ENCODE measurements at regions not wholly inside any gene's neighbourhood (a gene's known extent, or its start where the extent isn't known, plus 50 kb on each side); places are given as distances from the start of the nearest gene placed in this dataset.

DNA sequence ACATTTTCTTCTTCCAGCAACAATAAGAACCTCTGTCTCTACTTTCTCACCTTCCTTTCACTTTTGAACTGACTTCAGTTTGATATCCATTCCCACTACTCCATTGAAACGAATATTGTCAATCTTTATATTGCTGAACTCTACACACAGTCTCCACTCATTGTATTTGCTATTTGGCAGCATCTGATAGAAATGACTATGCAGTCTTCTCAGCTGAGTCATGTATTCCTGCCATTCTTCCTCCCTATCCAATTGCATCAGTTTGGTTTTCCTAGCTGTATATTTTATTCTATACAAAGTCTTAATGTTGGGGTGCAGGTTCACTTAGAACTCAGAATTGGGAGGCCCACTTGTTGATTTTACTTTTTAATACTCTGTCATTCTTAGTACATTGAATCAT lies 107.5 kb upstream of the CPNE8 start:
- Histone ChIP-seq H4K91ac (ENCODE audit: low read length) (no peak overlapping the region), H3K27me3 (ENCODE audit: control insufficient read depth in 1 of 2, insufficient read depth in 1 of 2, low read length in 2 of 2) (no peaks in the 10 kb centered on the region), H3K9ac (ENCODE audit: low read length) (no peak overlapping the region), H3K4me2 (ENCODE audit: low read length, poor library complexity, severe bottlenecking) (no peak overlapping the region), H3K14ac (ENCODE audit: low read length in 2 of 2) (no peak overlapping the region), H2BK12ac (ENCODE audit: low read length in 2 of 2) (no peak overlapping the region), H3K27ac (ENCODE audit: low read length, poor library complexity, severe bottlenecking) (no peak overlapping the region), H3K23ac (ENCODE audit: low read length in 2 of 2) (no peak overlapping the region), H2AK5ac (ENCODE audit: low read length, severe bottlenecking) (no peak overlapping the region), H3K18ac (ENCODE audit: low read depth in 1 of 2, low read length in 2 of 2) (no peak overlapping the region), H3K36me3 (ENCODE audit: control insufficient read depth in 1 of 2, insufficient read depth in 2 of 2, low read depth in 1 of 2, low read length in 2 of 2) (no peaks in the 10 kb centered on the region), H3K79me1 (replicated peaks; ENCODE audit: low read length, poor library complexity, severe bottlenecking) (no peaks in the 10 kb centered on the region), H3K4me3 (ENCODE audit: insufficient read depth in 1 of 2, low read depth in 1 of 2, low read length in 2 of 2) (no peak overlapping the region), H2BK120ac (ENCODE audit: low read depth, low read length) (no peak overlapping the region), H2BK5ac (ENCODE audit: low read depth, low read length, poor library complexity, severe bottlenecking) (no peak overlapping the region), H4K8ac (ENCODE audit: low read length) (no peak overlapping the region), H2AFZ (ENCODE audit: low read depth, low read length) (no peak overlapping the region), H3K9me3 (ENCODE audit: control insufficient read depth, low read length) (no peaks in the 10 kb centered on the region), H3K4me1 (ENCODE audit: control insufficient read depth, insufficient read depth, low read depth, low read length) (no peaks in the 10 kb centered on the region), H3K4ac (ENCODE audit: low read depth in 1 of 2, low read length in 2 of 2) (no peak overlapping the region), H2BK15ac (ENCODE audit: low read depth, poor library complexity, severe bottlenecking) (no peak overlapping the region)
- WGBS: 33% methylated on average over 1 of the region's 1 CpG
- DNase-seq: no peak

DNA sequence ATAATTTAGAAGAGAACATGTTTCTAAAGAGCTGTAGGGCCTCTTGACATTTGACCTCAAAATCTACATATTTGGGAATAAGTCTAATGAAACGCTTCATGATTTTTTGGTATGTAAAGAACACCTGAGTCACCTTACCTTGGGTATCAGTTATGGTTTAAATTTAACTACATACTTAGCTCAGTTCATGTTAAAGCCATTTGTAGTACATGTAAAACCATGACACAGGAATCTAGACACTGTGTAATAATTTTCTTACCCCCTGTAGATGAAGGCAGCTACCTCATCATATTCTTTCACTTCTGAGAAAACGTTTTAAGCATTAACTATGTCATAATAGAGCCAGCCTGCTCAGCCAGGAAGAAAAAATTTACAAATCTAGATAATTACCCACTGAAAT lies 105.8 kb upstream of the CPNE8 start:
- no peak overlapping the region for H3K4ac ChIP-seq (ENCODE audit: low read depth in 1 of 2, low read length in 2 of 2)
- no peak overlapping the region for H4K91ac ChIP-seq (ENCODE audit: low read length)
- WGBS: 14% methylated on average over 1 of the region's 2 CpGs
- H2AK5ac ChIP-seq (ENCODE audit: low read length, severe bottlenecking): no peak overlapping the region
- no peak overlapping the region for H2BK12ac ChIP-seq (ENCODE audit: low read length in 2 of 2)
- H3K9ac ChIP-seq (ENCODE audit: low read length): no peak overlapping the region
- no peak overlapping the region for H2BK15ac ChIP-seq (ENCODE audit: low read depth, poor library complexity, severe bottlenecking)
- no peak overlapping the region for H3K18ac ChIP-seq (ENCODE audit: low read depth in 1 of 2, low read length in 2 of 2)
- H2BK5ac ChIP-seq (ENCODE audit: low read depth, low read length, poor library complexity, severe bottlenecking): no peak overlapping the region
- H2AFZ ChIP-seq (ENCODE audit: low read depth, low read length): no peak overlapping the region
- no peak overlapping the region for H4K8ac ChIP-seq (ENCODE audit: low read length)
- no peaks in the 10 kb centered on the region for H3K79me1 ChIP-seq (replicated peaks; ENCODE audit: low read length, poor library complexity, severe bottlenecking)
- no peak overlapping the region for H2BK120ac ChIP-seq (ENCODE audit: low read depth, low read length)
- H3K14ac ChIP-seq (ENCODE audit: low read length in 2 of 2): no peak overlapping the region
- H3K23ac ChIP-seq (ENCODE audit: low read length in 2 of 2): no peak overlapping the region
- no peaks in the 10 kb centered on the region for H3K36me3 ChIP-seq (ENCODE audit: control insufficient read depth in 1 of 2, insufficient read depth in 2 of 2, low read depth in 1 of 2, low read length in 2 of 2)
- no peak overlapping the region for H3K4me3 ChIP-seq (ENCODE audit: insufficient read depth in 1 of 2, low read depth in 1 of 2, low read length in 2 of 2)
- no peak overlapping the region for H3K27ac ChIP-seq (ENCODE audit: low read length, poor library complexity, severe bottlenecking)
- no peak overlapping the region for H3K4me2 ChIP-seq (ENCODE audit: low read length, poor library complexity, severe bottlenecking)
- H3K27me3 ChIP-seq (ENCODE audit: control insufficient read depth in 1 of 2, insufficient read depth in 1 of 2, low read length in 2 of 2): no peaks in the 10 kb centered on the region
- no peaks in the 10 kb centered on the region for H3K9me3 ChIP-seq (ENCODE audit: control insufficient read depth, low read length)
- DNase-seq: no peak
- H3K4me1 ChIP-seq (ENCODE audit: control insufficient read depth, insufficient read depth, low read depth, low read length): no peaks in the 10 kb centered on the region

DNA sequence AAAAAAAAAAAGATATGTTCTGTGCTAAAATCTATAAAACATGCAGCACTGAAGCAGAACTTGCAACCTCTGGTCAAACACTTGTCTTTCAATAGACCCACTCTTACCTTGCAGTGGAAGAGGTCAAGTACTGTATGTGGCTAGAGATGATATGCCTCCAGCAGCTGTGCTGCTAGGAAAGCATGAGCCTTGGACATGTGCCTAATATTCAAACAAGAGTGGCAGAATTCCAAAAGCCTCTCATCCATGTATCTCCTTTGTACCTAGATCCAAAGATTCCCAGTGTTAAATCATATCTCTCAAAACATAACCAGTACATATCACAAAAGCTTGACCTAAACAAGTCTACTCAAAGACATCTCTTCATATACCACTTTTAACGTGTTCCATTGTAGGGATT lies 105.0 kb upstream of the CPNE8 start:
- H3K9ac ChIP-seq (ENCODE audit: low read length): no peak overlapping the region
- H2BK12ac ChIP-seq (ENCODE audit: low read length in 2 of 2): no peak overlapping the region
- no peak overlapping the region for H2AFZ ChIP-seq (ENCODE audit: low read depth, low read length)
- H4K8ac ChIP-seq (ENCODE audit: low read length): no peak overlapping the region
- H3K4me2 ChIP-seq (ENCODE audit: low read length, poor library complexity, severe bottlenecking): no peak overlapping the region
- no peak overlapping the region for H2BK15ac ChIP-seq (ENCODE audit: low read depth, poor library complexity, severe bottlenecking)
- H3K4ac ChIP-seq (ENCODE audit: low read depth in 1 of 2, low read length in 2 of 2): no peak overlapping the region
- no peaks in the 10 kb centered on the region for H3K9me3 ChIP-seq (ENCODE audit: control insufficient read depth, low read length)
- no peaks in the 10 kb centered on the region for H3K27me3 ChIP-seq (ENCODE audit: control insufficient read depth in 1 of 2, insufficient read depth in 1 of 2, low read length in 2 of 2)
- H3K4me3 ChIP-seq (ENCODE audit: insufficient read depth in 1 of 2, low read depth in 1 of 2, low read length in 2 of 2): no peak overlapping the region
- WGBS: 58% methylated on average over 1 of the region's 1 CpG
- H3K4me1 ChIP-seq (ENCODE audit: control insufficient read depth, insufficient read depth, low read depth, low read length): no peaks in the 10 kb centered on the region
- no peak for DNase-seq
- H3K18ac ChIP-seq (ENCODE audit: low read depth in 1 of 2, low read length in 2 of 2): no peak overlapping the region
- no peak overlapping the region for H3K23ac ChIP-seq (ENCODE audit: low read length in 2 of 2)
- H2AK5ac ChIP-seq (ENCODE audit: low read length, severe bottlenecking): no peak overlapping the region
- H4K91ac ChIP-seq (ENCODE audit: low read length): no peak overlapping the region
- H3K14ac ChIP-seq (ENCODE audit: low read length in 2 of 2): no peak overlapping the region
- H3K36me3 ChIP-seq (ENCODE audit: control insufficient read depth in 1 of 2, insufficient read depth in 2 of 2, low read depth in 1 of 2, low read length in 2 of 2): no peaks in the 10 kb centered on the region
- H3K79me1 ChIP-seq (replicated peaks; ENCODE audit: low read length, poor library complexity, severe bottlenecking): no peaks in the 10 kb centered on the region
- no peak overlapping the region for H2BK120ac ChIP-seq (ENCODE audit: low read depth, low read length)
- H2BK5ac ChIP-seq (ENCODE audit: low read depth, low read length, poor library complexity, severe bottlenecking): no peak overlapping the region
- no peak overlapping the region for H3K27ac ChIP-seq (ENCODE audit: low read length, poor library complexity, severe bottlenecking)

DNA sequence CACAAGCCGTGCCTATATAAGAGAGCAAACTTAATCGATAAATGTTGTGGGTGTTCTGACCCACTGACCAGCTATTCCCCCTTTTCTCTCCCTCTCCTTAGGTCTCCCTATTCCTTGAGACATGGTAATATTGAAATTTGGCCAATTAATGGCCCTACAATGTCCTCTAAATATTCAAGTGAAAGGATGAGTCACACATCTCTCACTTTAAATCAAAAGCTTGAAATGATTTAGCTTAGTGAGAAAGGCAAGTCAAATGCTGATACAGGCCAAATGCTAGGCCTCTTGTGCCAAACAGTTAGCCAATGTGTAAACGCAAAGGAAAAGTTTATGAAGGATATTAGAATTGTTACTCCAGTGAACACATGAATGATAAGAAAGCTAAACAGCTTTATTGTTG lies 102.2 kb upstream of the CPNE8 start:
- H3K4me3 ChIP-seq (ENCODE audit: insufficient read depth in 1 of 2, low read depth in 1 of 2, low read length in 2 of 2): no peak overlapping the region
- no peak overlapping the region for H4K91ac ChIP-seq (ENCODE audit: low read length)
- no peak overlapping the region for H2BK12ac ChIP-seq (ENCODE audit: low read length in 2 of 2)
- H3K36me3 ChIP-seq (ENCODE audit: control insufficient read depth in 1 of 2, insufficient read depth in 2 of 2, low read depth in 1 of 2, low read length in 2 of 2): no peaks in the 10 kb centered on the region
- DNase-seq: no peak
- no peak overlapping the region for H3K27ac ChIP-seq (ENCODE audit: low read length, poor library complexity, severe bottlenecking)
- H3K79me1 ChIP-seq (replicated peaks; ENCODE audit: low read length, poor library complexity, severe bottlenecking): no peaks in the 10 kb centered on the region
- H3K9ac ChIP-seq (ENCODE audit: low read length): no peak overlapping the region
- no peaks in the 10 kb centered on the region for H3K9me3 ChIP-seq (ENCODE audit: control insufficient read depth, low read length)
- no peak overlapping the region for H2BK15ac ChIP-seq (ENCODE audit: low read depth, poor library complexity, severe bottlenecking)
- H2BK5ac ChIP-seq (ENCODE audit: low read depth, low read length, poor library complexity, severe bottlenecking): no peak overlapping the region
- no peak overlapping the region for H2AK5ac ChIP-seq (ENCODE audit: low read length, severe bottlenecking)
- no CpG with 5 or more reads among the region's 3 CpGs for WGBS
- no peak overlapping the region for H3K4me2 ChIP-seq (ENCODE audit: low read length, poor library complexity, severe bottlenecking)
- H3K14ac ChIP-seq (ENCODE audit: low read length in 2 of 2): no peak overlapping the region
- no peak overlapping the region for H4K8ac ChIP-seq (ENCODE audit: low read length)
- H3K18ac ChIP-seq (ENCODE audit: low read depth in 1 of 2, low read length in 2 of 2): no peak overlapping the region
- no peak overlapping the region for H2BK120ac ChIP-seq (ENCODE audit: low read depth, low read length)
- no peak overlapping the region for H3K4ac ChIP-seq (ENCODE audit: low read depth in 1 of 2, low read length in 2 of 2)
- no peak overlapping the region for H3K23ac ChIP-seq (ENCODE audit: low read length in 2 of 2)
- no peaks in the 10 kb centered on the region for H3K27me3 ChIP-seq (ENCODE audit: control insufficient read depth in 1 of 2, insufficient read depth in 1 of 2, low read length in 2 of 2)
- no peaks in the 10 kb centered on the region for H3K4me1 ChIP-seq (ENCODE audit: control insufficient read depth, insufficient read depth, low read depth, low read length)
- no peak overlapping the region for H2AFZ ChIP-seq (ENCODE audit: low read depth, low read length)
